GM19468 (cell line): ENCODE measurements at regions not wholly inside any gene's neighbourhood (a gene's known extent, or its start where the extent isn't known, plus 50 kb on each side); places are given as distances from the start of the nearest gene placed in this dataset.

ENCODE experiments used
- ATAC-seq: cut with Tn5 transposase; IDR thresholded peaks from one replicate; pipeline ENCODE4 v1.9.1; 2021; ENCODE audit warnings: mild to moderate bottlenecking, moderate library complexity, moderate number of reproducible peaks; ENCODE audit not compliant: unreplicated experiment; ENCODE audit errors: extremely low read depth

- no peak for ATAC-seq
These were observed 973.1 kb downstream of the TMEM182 start for GRCh38 chr2:103734911-103735310.

- no peak for ATAC-seq
These were observed 976.3 kb downstream of the TMEM182 start for GRCh38 chr2:103738108-103738507.

DNA sequence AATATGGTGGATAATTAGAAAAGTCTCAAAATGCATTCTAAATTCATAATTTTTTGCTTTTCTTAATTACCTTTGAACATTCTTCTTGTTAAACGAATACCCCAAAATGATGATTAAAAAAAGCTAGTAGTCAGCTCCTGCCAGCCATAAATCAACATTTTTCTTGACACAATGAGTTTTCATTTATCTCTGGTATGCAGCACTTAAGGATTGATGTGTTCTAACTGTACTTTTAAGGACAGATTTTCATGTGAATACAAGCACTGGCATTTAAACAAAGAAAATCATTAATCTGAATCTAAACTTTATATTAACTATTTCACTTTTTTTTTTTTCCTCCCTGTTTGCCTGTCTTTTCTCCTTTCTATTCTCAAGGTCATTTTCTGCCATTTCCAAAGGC is 976.8 kb downstream of the TMEM182 start:
- no peak for ATAC-seq

DNA sequence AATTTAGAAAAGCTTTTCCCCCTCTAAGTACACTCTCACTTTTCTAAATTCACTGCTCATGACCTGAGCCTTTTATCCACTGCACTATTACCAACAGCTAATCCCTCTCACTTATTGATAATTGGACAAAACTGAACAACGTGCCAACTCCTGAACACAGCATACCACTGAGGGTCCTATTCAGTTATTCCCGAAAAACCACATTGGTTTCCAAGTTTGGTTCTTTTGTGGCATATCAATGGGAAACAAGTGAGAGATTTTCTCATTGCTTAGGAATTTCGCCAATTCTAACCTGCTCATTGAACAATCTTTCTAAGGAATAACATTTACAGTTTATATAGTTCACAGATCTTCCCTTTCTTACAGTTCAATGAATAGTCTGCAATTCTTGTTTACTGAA is 977.4 kb downstream of the TMEM182 start:
- no peak for ATAC-seq

- ATAC-seq: no peak
These were observed 978.1 kb downstream of the TMEM182 start for GRCh38 chr2:103739921-103740320.

DNA sequence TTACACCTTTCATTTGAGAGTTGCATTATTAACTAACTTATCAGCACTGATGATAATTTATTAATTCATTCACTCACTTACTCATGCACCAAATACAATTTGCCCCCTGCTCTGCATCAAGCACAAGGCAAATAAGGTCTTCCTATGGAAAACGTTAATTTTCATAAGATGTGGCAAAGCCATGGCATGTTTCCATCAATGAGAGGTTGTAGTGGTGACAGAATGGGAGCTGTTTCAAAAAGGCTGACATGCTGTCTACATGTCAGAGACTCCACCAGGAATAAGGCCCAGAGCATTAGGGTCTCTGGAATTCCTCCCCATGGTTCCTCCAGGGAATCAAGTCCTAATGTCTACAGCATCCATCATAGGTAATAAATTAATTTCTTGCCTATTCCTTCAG is 978.8 kb downstream of the TMEM182 start:
- no peak for ATAC-seq

- ATAC-seq: no peak
These were observed 981.4 kb downstream of the TMEM182 start for GRCh38 chr2:103743195-103743594.

DNA sequence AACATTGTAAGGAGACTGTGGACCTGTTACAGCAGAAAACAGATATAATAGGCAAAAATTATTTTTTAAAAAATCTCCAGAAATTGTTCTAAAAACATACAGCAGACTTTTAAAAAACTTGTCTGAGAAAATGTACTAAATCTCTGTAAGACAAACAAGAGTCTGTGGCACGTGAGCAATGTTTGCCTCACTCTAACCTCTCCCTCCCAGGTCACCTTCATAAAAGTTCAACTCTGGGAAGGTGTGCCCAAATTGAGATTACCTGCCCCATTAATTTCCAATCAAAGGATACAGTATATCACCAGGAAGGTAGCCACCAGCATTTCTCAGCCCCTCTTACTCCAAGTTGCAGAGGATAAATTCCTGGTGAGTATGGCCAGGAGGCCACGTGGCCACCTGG is 992.7 kb downstream of the TMEM182 start:
- no peak for ATAC-seq

DNA sequence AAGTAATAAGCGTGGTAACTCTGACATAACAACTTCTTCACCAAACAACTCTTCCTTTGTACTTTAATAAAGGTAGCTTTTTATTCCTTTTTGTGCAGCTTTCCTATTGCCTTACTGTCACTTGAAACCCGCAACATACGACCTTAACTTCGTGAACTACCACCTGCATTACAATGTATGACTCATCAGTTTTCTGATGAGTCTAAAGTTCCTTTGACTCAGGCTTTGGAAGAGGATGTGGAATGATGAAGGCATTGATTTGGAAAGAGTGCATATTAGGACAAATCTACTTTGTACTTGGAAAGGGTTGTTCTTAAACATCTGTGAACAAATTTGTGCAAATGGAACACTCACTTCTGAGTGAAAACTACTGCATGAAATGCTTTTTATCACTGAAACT is 1012.1 kb downstream of the TMEM182 start:
- ATAC-seq: no peak

GRCh38 chr2:103780088-103780702 is 1018.4 kb downstream of the TMEM182 start:
- ATAC-seq: no peak

DNA sequence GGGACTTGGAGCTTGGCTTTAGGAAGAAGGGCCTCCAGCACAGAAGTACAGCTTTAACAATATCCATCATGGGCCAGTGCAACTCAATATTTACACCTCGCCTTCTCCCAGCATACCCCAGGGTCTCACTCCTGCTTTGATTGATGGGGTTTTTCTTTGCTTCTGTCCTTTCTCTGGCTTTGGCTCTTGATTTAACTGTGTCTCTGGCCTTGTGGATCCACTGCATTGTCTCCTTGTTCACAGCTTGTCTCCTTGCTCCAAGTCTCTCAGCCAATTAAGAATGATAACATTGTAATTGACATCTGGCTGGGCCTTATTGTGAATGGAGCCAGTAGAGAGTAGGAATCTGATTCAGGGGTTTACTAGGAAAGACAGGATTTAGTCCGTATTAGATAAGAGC is 1019.5 kb downstream of the TMEM182 start:
- ATAC-seq: no peak

- ATAC-seq: no peak
These were observed 1022.4 kb downstream of the TMEM182 start for GRCh38 chr2:103784261-103784660.

DNA sequence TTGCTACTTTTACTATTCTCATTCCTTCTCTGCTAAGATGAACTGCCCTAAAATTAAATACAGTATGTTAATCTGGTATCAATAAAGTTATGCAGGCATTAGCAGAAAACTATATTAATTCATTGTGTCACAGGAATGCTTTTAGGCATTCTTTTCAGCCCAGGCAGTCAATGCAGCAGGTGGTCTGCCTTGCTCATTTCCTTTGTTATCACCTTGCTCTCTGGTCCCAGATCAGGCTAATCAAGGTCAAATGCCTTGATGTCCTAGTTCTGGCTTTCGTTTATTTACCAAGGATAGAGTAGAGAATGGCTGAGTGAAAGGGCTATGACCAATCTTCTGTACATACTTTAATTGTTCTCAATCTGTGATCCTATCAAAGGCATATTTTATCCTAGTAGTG is 1023.6 kb downstream of the TMEM182 start:
- no peak for ATAC-seq

DNA sequence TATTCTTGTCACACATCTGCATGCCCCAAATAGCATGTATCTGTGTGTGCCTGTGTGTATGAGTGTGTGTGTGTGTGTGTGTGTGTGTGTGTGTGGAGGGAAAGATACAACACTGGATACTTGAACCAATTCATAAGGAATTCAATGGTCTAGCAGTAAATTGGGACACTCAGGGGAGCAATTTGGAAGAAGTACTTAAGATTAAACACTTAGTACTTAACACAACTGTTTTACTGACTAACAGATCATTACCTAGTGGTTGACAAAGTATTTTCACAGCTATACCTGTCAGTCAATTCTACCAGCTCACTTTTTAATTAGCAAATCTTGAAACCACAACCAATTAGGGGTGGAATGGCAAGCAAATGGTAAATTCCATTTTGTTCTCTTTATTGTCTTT is 1024.1 kb downstream of the TMEM182 start:
- ATAC-seq: no peak

DNA sequence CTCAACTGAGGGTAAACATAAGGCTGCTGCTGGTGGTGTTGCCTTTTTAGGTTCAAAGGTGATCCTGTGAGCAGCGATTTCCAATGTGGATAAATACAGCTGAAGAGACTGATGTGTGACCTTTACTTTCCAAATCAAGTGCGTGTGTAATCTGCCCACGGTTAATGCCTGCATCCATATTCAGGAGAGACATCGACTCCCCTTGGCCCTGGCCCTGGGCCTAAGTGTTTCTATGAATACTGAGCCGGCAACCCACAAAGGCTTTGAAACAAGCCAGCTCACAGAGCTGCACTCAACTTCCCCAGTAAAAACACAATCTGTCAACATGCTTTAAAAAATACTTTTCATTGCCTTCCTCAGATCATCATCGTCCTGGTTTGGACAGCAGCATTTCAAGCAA is 1026.6 kb downstream of the TMEM182 start:
- no peak for ATAC-seq

GRCh38 chr2:103788951-103789350 is 1027.1 kb downstream of the TMEM182 start:
- no peak for ATAC-seq

- no peak for ATAC-seq
These were observed 1027.7 kb downstream of the TMEM182 start for GRCh38 chr2:103789381-103790095.

- no peak for ATAC-seq
These were observed 1030.2 kb downstream of the TMEM182 start for GRCh38 chr2:103792042-103792441.

GRCh38 chr2:103798291-103798690 is 1036.5 kb downstream of the TMEM182 start:
- no peak for ATAC-seq

GRCh38 chr2:103804013-103804412 is 1042.2 kb downstream of the TMEM182 start:
- ATAC-seq: no peak

DNA sequence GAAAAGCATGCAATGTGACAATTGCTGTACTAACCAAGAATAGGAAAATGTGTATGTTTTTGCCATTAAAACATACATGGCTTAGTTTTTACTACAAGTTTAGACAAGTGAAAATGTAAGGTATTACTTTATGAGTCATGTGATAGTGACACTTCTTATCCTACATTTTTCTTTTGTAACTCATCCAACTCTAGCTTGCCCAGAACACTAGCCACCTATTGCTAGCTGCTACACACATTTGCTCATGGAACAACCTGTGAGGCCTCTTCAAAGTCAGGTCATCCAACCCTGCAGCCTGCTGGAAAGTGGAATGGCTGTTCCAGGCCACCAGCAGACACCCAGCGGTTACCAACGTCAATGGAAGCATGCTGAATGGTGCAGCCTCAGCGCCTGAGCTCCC is 1043.9 kb downstream of the TMEM182 start:
- no peak for ATAC-seq

DNA sequence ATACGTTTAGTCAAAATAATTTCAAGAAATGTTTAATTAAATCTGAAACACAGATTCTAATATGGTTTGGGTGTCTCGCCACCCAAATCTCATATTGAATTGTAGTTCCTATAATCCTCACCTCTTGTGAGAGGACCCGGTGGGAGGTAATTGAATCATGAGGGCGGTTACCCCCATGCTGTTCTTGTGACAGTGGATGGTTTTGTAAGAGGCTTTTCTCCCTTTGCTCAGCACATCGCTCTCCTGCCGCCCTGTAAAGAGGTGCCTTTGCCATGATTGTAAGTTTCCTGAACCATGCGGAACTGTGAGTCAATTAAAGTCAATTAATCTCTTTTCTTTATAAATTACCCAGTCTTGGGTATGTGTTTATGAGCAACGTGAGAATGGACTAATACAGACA is 1045.1 kb upstream of the POU3F3 start:
- ATAC-seq: no peak
